HUES48 (cell line): ENCODE measurements at regions not wholly inside any gene's neighbourhood (a gene's known extent, or its start where the extent isn't known, plus 50 kb on each side); places are given as distances from the start of the nearest gene placed in this dataset.

Source experiments
- H3K27ac ChIP-seq: one replicate; pipeline ENCODE4 v1.7.0; 2013; ENCODE audit warnings: low read depth, low read length, inconsistent platforms
- H3K27me3 ChIP-seq: 2 replicates; pipeline ENCODE4 v1.6.1; 2013; ENCODE audit warnings: mild to moderate bottlenecking, low read length; ENCODE audit not compliant: control insufficient read depth, insufficient read depth
- H3K36me3 ChIP-seq: 2 replicates; pipeline ENCODE4 v1.6.1; 2013; ENCODE audit warnings: low read length; ENCODE audit not compliant: control insufficient read depth, insufficient read depth
- H3K4me1 ChIP-seq: 2 replicates; pipeline ENCODE4 v1.6.1; 2013; ENCODE audit warnings: mild to moderate bottlenecking, low read length; ENCODE audit not compliant: control insufficient read depth, insufficient read depth
- H3K4me3 ChIP-seq: 2 replicates; pipeline ENCODE4 v1.5.1; 2013; ENCODE audit warnings: mild to moderate bottlenecking, low read depth, low read length
- H3K9ac ChIP-seq: 2 replicates; pipeline ENCODE4 v1.6.1; 2013; ENCODE audit warnings: mild to moderate bottlenecking, low read depth, low read length, moderate library complexity
- H3K9me3 ChIP-seq: 2 replicates; pipeline ENCODE4 v1.6.1; 2013; ENCODE audit warnings: low read length; ENCODE audit not compliant: control insufficient read depth, insufficient read depth

GRCh38 chr2:215716956-215717355, 281.1 kb upstream of the FN1 start:
- Histone ChIP-seq H3K4me3 (no peak overlapping the region), H3K9me3 (no peaks in the 10 kb centered on the region), H3K36me3 (no peaks in the 10 kb centered on the region), H3K4me1 (no peaks in the 10 kb centered on the region), H3K27ac (no peak overlapping the region), H3K9ac (no peak overlapping the region), H3K27me3 (no peaks in the 10 kb centered on the region)

- H3K4me3 ChIP-seq, result no peak overlapping the region
- H3K9ac ChIP-seq, result no peak overlapping the region
- H3K9me3 ChIP-seq, result no peaks in the 10 kb centered on the region
- H3K27me3 ChIP-seq, result no peaks in the 10 kb centered on the region
- H3K4me1 ChIP-seq, result peaks cover 8% of the 10 kb centered on the region; the same call in 1 of the 2 replicates
- no peaks in the 10 kb centered on the region for H3K36me3 ChIP-seq
- H3K27ac ChIP-seq, result peak overlapping the region; percentile 70
These were observed 277.3 kb upstream of the FN1 start for GRCh38 chr2:215712871-215713790.

GRCh38 chr2:215712219-215712868, 276.5 kb upstream of the FN1 start:
- H3K9me3 ChIP-seq, result no peaks in the 10 kb centered on the region
- H3K4me3 ChIP-seq, result no peak overlapping the region
- H3K27me3 ChIP-seq, result no peaks in the 10 kb centered on the region
- peak overlapping the region; percentile 70 for H3K27ac ChIP-seq
- no peak overlapping the region for H3K9ac ChIP-seq
- no peaks in the 10 kb centered on the region for H3K36me3 ChIP-seq
- peaks cover 8% of the 10 kb centered on the region; the same call in 1 of the 2 replicates for H3K4me1 ChIP-seq

- H3K4me1 ChIP-seq, result peaks cover 8% of the 10 kb centered on the region; the same call in 1 of the 2 replicates
- H3K4me3 ChIP-seq, result no peak overlapping the region
- peak overlapping the region; percentile 70 for H3K27ac ChIP-seq
- H3K9me3 ChIP-seq, result no peaks in the 10 kb centered on the region
- H3K27me3 ChIP-seq, result no peaks in the 10 kb centered on the region
- H3K9ac ChIP-seq, result 0 out of 2 replicates have a peak overlapping the region, but pooled peaks have one; percentile 26
- H3K36me3 ChIP-seq, result no peaks in the 10 kb centered on the region
These were observed 275.7 kb upstream of the FN1 start for GRCh38 chr2:215711471-215712034.

GRCh38 chr2:215707608-215708007, 271.7 kb upstream of the FN1 start:
- no peak overlapping the region for H3K4me3 ChIP-seq
- no peaks in the 10 kb centered on the region for H3K36me3 ChIP-seq
- peaks cover 8% of the 10 kb centered on the region; the same call in 1 of the 2 replicates for H3K4me1 ChIP-seq
- H3K9ac ChIP-seq, result no peak overlapping the region
- no peak overlapping the region for H3K27ac ChIP-seq
- no peaks in the 10 kb centered on the region for H3K9me3 ChIP-seq
- H3K27me3 ChIP-seq, result no peaks in the 10 kb centered on the region

- no peaks in the 10 kb centered on the region for H3K9me3 ChIP-seq
- H3K27ac ChIP-seq, result no peak overlapping the region
- no peaks in the 10 kb centered on the region for H3K27me3 ChIP-seq
- H3K4me1 ChIP-seq, result no peaks in the 10 kb centered on the region
- no peak overlapping the region for H3K9ac ChIP-seq
- H3K4me3 ChIP-seq, result no peak overlapping the region
- H3K36me3 ChIP-seq, result no peaks in the 10 kb centered on the region
These were observed 270.0 kb upstream of the FN1 start for GRCh38 chr2:215705771-215706361.

GRCh38 chr2:215705281-215705680, 269.4 kb upstream of the FN1 start:
- no peak overlapping the region for H3K4me3 ChIP-seq
- no peaks in the 10 kb centered on the region for H3K27me3 ChIP-seq
- H3K9me3 ChIP-seq, result no peaks in the 10 kb centered on the region
- H3K9ac ChIP-seq, result no peak overlapping the region
- no peaks in the 10 kb centered on the region for H3K4me1 ChIP-seq
- no peak overlapping the region for H3K27ac ChIP-seq
- no peaks in the 10 kb centered on the region for H3K36me3 ChIP-seq

- no peaks in the 10 kb centered on the region for H3K27me3 ChIP-seq
- H3K9ac ChIP-seq, result no peak overlapping the region
- H3K36me3 ChIP-seq, result no peaks in the 10 kb centered on the region
- H3K4me3 ChIP-seq, result no peak overlapping the region
- no peaks in the 10 kb centered on the region for H3K9me3 ChIP-seq
- H3K27ac ChIP-seq, result no peak overlapping the region
- no peaks in the 10 kb centered on the region for H3K4me1 ChIP-seq
These were observed 266.4 kb upstream of the FN1 start for GRCh38 chr2:215702116-215702902.

- Histone ChIP-seq H3K4me3 (no peak overlapping the region), H3K27ac (no peak overlapping the region), H3K9me3 (no peaks in the 10 kb centered on the region), H3K4me1 (no peaks in the 10 kb centered on the region), H3K9ac (no peak overlapping the region), H3K36me3 (no peaks in the 10 kb centered on the region), H3K27me3 (no peaks in the 10 kb centered on the region)
These were observed 264.1 kb upstream of the FN1 start for GRCh38 chr2:215699700-215700538.

GRCh38 chr2:215699018-215699417, 263.1 kb upstream of the FN1 start:
- H3K4me3 ChIP-seq, result no peak overlapping the region
- H3K9me3 ChIP-seq, result no peaks in the 10 kb centered on the region
- H3K9ac ChIP-seq, result no peak overlapping the region
- no peaks in the 10 kb centered on the region; the same call in 1 of the 2 replicates for H3K4me1 ChIP-seq
- no peak overlapping the region for H3K27ac ChIP-seq
- no peaks in the 10 kb centered on the region for H3K36me3 ChIP-seq
- H3K27me3 ChIP-seq, result no peaks in the 10 kb centered on the region
